Colonic mucosa (tissue), 4 donors: ENCODE measurements at regions not wholly inside any gene's neighbourhood (a gene's known extent, or its start where the extent isn't known, plus 50 kb on each side); places are given as distances from the start of the nearest gene placed in this dataset.

Experiments
- DNase-seq: peaks from one replicate; pipeline ENCODE4 v3.0.0-alpha.2; 2020
- H3K27ac ChIP-seq: fragments of 200-600 bp; one replicate; pipeline ENCODE4 v1.8.0; 2021
- H3K27me3 ChIP-seq: fragments of 200-600 bp; one replicate; pipeline ENCODE4 v1.8.0; 2021
- H3K36me3 ChIP-seq: fragments of 200-600 bp; one replicate; pipeline ENCODE4 v1.8.0; 2021
- H3K4me1 ChIP-seq: fragments of 200-600 bp; one replicate; pipeline ENCODE4 v1.8.0; 2021; ENCODE audit warnings: mild to moderate bottlenecking
- H3K4me3 ChIP-seq: fragments of 200-600 bp; one replicate; pipeline ENCODE4 v1.8.0; 2021
- H3K9ac ChIP-seq, 2 donors: one replicate each; pipeline ENCODE4 v1.7.0; 2013; ENCODE audit warnings: control low read depth in 2 of 2, low read depth in 2 of 2, low read length in 2 of 2
- H3K9me3 ChIP-seq: fragments of 200-600 bp; one replicate; pipeline ENCODE4 v1.8.0; 2021
- intact Hi-C: fragments of 100-400 bp; cut with DNase I; formaldehyde crosslinking; loops from one replicate; pipeline ENCODE4 v1.14.1; 2022
- TF ChIP-seq, protein P1 (sequence below): fragments of 200-600 bp; IDR thresholded peaks from one replicate; pipeline ENCODE4 v1.8.0; 2022; ENCODE audit warnings: antibody characterized with exemption, mild to moderate bottlenecking
- donor health status: healthy.
- donor health status: DM: no; HTN: no; CAD: no.
- donor health status: DM: no; HTN: no; CAD: no.

- H3K9me3 ChIP-seq = no peaks in the 10 kb centered on the region
- intact Hi-C loops = loop anchor here (5.0 kb wide), 1 partner anchor 48 kb away; no protein-coding TSS in a partner anchor
- TF ChIP-seq, protein P1, sequence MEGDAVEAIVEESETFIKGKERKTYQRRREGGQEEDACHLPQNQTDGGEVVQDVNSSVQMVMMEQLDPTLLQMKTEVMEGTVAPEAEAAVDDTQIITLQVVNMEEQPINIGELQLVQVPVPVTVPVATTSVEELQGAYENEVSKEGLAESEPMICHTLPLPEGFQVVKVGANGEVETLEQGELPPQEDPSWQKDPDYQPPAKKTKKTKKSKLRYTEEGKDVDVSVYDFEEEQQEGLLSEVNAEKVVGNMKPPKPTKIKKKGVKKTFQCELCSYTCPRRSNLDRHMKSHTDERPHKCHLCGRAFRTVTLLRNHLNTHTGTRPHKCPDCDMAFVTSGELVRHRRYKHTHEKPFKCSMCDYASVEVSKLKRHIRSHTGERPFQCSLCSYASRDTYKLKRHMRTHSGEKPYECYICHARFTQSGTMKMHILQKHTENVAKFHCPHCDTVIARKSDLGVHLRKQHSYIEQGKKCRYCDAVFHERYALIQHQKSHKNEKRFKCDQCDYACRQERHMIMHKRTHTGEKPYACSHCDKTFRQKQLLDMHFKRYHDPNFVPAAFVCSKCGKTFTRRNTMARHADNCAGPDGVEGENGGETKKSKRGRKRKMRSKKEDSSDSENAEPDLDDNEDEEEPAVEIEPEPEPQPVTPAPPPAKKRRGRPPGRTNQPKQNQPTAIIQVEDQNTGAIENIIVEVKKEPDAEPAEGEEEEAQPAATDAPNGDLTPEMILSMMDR = no peak
These were observed 669.3 kb downstream of the MATN1 start for GRCh38 chr1:30054126-30054525.

GRCh38 chr1:30052178-30052577 lies 671.2 kb downstream of the MATN1 start:
- no peak for DNase-seq
- intact Hi-C loops = loop anchor here (5.0 kb wide), 1 partner anchor 50 kb away; no protein-coding TSS in a partner anchor
- Histone ChIP-seq H3K27me3 (no peaks in the 10 kb centered on the region), H3K9me3 (no peaks in the 10 kb centered on the region), H3K4me3 (no peak overlapping the region), H3K4me1 (no peaks in the 10 kb centered on the region), H3K9ac (no peak overlapping the region), H3K36me3 (no peaks in the 10 kb centered on the region), H3K27ac (no peak overlapping the region)
- TF ChIP-seq, protein P1 = no peak

More at GRCh38 chr1:30054126-30054525, 669.3 kb downstream of the MATN1 start:
- no peak overlapping the region for H3K4me3 ChIP-seq
- no peak for DNase-seq
- no peaks in the 10 kb centered on the region for H3K36me3 ChIP-seq
- no peak overlapping the region for H3K9ac ChIP-seq
- H3K27ac ChIP-seq = no peak overlapping the region
- no peaks in the 10 kb centered on the region for H3K4me1 ChIP-seq
- H3K27me3 ChIP-seq = no peaks in the 10 kb centered on the region

DNA sequence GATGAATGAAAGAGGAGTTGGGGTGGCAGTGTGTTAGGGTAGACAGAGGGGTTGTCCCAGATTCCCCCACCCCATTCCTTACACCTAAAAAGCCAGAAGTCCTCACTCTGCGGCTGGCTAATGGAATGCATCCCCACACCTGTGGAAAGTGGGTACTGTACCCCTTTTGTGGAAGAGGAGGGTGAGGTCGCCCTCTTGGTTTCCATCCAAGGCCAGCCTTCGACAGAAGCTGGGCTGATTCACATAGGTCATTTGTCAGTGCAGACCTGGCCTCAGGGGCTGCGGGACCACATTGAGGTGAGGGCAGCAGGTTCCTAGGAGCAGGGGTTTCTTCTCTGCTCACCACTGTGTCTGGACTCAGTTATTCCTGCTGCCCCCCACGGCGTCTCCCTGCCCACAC lies 671.6 kb downstream of the MATN1 start:
- intact Hi-C loops = loop anchor here (5.0 kb wide), 1 partner anchor 51 kb away; no protein-coding TSS in a partner anchor
- Histone ChIP-seq H3K9me3 (no peaks in the 10 kb centered on the region), H3K27ac (no peak overlapping the region), H3K36me3 (no peaks in the 10 kb centered on the region), H3K4me3 (no peak overlapping the region), H3K27me3 (no peaks in the 10 kb centered on the region), H3K9ac (no peak overlapping the region), H3K4me1 (no peaks in the 10 kb centered on the region)
- no peak for DNase-seq
- TF ChIP-seq, protein P1 = no peak

DNA sequence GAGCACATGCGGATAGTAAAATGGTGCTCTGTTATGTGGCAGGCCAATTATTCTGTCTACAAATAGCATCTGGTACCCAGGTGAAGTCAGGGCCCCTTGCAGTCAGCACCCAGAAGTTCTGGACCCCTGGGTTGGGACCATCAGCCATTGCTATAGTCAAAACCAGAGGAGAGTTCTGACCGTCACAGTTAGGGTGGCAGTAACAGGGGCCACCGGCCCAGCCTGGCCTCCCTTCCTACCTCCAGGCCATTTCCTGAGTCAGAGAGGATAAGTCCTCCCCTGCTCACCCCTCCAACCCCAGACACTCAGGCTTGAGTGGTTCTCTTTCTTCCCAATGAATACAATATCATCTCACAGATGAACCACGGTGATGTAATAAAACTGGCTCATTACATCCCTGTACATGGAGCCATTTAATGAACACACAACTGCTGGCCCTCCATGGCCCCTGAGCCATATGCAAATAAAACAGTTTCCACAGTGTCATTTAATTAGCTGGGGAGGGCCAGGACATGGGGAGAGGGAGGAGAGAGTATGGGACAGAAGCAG lies 673.6 kb downstream of the MATN1 start:
- TF ChIP-seq, protein P1 = no peak
- Histone ChIP-seq H3K9ac (no peak overlapping the region), H3K4me3 (no peak overlapping the region), H3K4me1 (no peaks in the 10 kb centered on the region), H3K27me3 (no peaks in the 10 kb centered on the region), H3K27ac (no peak overlapping the region), H3K9me3 (no peaks in the 10 kb centered on the region), H3K36me3 (no peaks in the 10 kb centered on the region)
- no peak for DNase-seq
- intact Hi-C loops = loop anchor here (5.0 kb wide), 1 partner anchor 52 kb away; no protein-coding TSS in a partner anchor

DNA sequence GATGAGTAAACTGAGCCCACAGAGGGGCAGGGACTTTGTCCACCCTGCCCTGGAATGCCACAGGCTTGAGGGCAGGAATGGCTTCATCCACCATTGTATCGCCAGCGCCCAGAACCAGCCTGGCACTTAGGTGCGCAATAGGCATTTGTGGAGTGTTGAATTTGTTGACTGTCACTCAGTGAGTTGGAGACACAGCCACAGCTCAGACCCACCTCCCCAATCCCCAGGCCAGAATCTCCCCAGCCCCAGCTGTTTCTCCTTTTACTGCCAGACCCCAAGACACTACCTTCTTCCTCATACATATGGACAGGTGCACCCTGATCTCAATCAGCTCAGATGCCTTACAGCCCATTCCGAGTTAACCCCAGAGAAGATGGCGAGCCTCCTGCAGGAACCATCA lies 674.5 kb downstream of the MATN1 start:
- no peaks in the 10 kb centered on the region for H3K4me1 ChIP-seq
- H3K36me3 ChIP-seq = no peaks in the 10 kb centered on the region
- DNase-seq = no peak
- TF ChIP-seq, protein P1 = no peak
- no peak overlapping the region for H3K27ac ChIP-seq
- H3K4me3 ChIP-seq = no peak overlapping the region
- intact Hi-C loops = no loop called here
- no peak overlapping the region for H3K9ac ChIP-seq
- H3K27me3 ChIP-seq = no peaks in the 10 kb centered on the region
- H3K9me3 ChIP-seq = no peaks in the 10 kb centered on the region
